GM23248 (cell line): ENCODE measurements at regions not wholly inside any gene's neighbourhood (a gene's known extent, or its start where the extent isn't known, plus 50 kb on each side); places are given as distances from the start of the nearest gene placed in this dataset.

Source experiments
- DNase-seq: peaks from one replicate; pipeline ENCODE4 v3.0.0-alpha.2; 2015
- H2AFZ ChIP-seq: fragments of 200-600 bp; sonication (generic); 2 replicates; pipeline ENCODE4 v1.6.1; 2016; ENCODE audit warnings: antibody characterized with exemption
- H3F3A ChIP-seq: fragments of 200-600 bp; sonication (generic); 2 replicates; pipeline ENCODE4 v1.6.1; 2016; ENCODE audit warnings: mild to moderate bottlenecking, antibody characterized with exemption, mixed run types; ENCODE audit not compliant: insufficient read depth
- H3K27ac ChIP-seq: fragments of 200-600 bp; sonication (generic); 2 replicates; pipeline ENCODE4 v1.5.1; 2016; ENCODE audit warnings: mild to moderate bottlenecking
- H3K27me3 ChIP-seq: fragments of 200-600 bp; sonication (generic); replicated peaks from 2 replicates; pipeline ENCODE4 v1.6.1; 2016; ENCODE audit warnings: mild to moderate bottlenecking; ENCODE audit not compliant: insufficient read depth
- H3K36me3 ChIP-seq: fragments of 200-600 bp; sonication (generic); 2 replicates; pipeline ENCODE4 v1.6.1; 2016; ENCODE audit warnings: low read depth, mild to moderate bottlenecking
- H3K4me1 ChIP-seq: fragments of 200-600 bp; sonication (generic); 2 replicates; pipeline ENCODE4 v1.6.1; 2016; ENCODE audit warnings: mild to moderate bottlenecking; ENCODE audit not compliant: insufficient read depth
- H3K4me2 ChIP-seq: fragments of 200-600 bp; sonication (generic); one replicate; pipeline ENCODE4 v1.6.1; 2016; ENCODE audit warnings: mild to moderate bottlenecking; ENCODE audit not compliant: unreplicated experiment
- H3K4me3 ChIP-seq: fragments of 200-600 bp; sonication (generic); 2 replicates; pipeline ENCODE4 v1.5.1; 2016; ENCODE audit warnings: mild to moderate bottlenecking
- H3K79me2 ChIP-seq: fragments of 200-600 bp; sonication (generic); 2 replicates; pipeline ENCODE4 v1.6.1; 2016; ENCODE audit warnings: mild to moderate bottlenecking; ENCODE audit not compliant: insufficient read depth
- H3K9ac ChIP-seq: fragments of 200-600 bp; sonication (generic); 2 replicates; pipeline ENCODE4 v1.6.1; 2016; ENCODE audit warnings: mild to moderate bottlenecking
- H3K9me2 ChIP-seq: fragments of 200-600 bp; sonication (generic); 2 replicates; pipeline ENCODE4 v1.6.1; 2016; ENCODE audit warnings: mixed run types, mild to moderate bottlenecking, moderate library complexity; ENCODE audit not compliant: insufficient read depth
- H3K9me3 ChIP-seq: fragments of 200-600 bp; sonication (generic); one replicate; pipeline ENCODE4 v1.6.1; 2017; ENCODE audit warnings: low read depth
- H4K20me1 ChIP-seq: fragments of 200-600 bp; sonication (generic); 2 replicates; pipeline ENCODE4 v1.6.0; 2016; ENCODE audit not compliant: insufficient read depth
- EZH2 ChIP-seq: fragments of 200-600 bp; sonication (generic); IDR thresholded peaks from 2 replicates; pipeline ENCODE4 v1.6.1; 2018; ENCODE audit warnings: antibody characterized with exemption, mild to moderate bottlenecking; ENCODE audit not compliant: insufficient read depth, poor library complexity, severe bottlenecking
- EZH2phosphoT487 ChIP-seq: fragments of 200-600 bp; sonication (generic); IDR thresholded peaks from 2 replicates; pipeline ENCODE4 v1.6.1; 2018; ENCODE audit warnings: antibody characterized with exemption, moderate library complexity, mild to moderate bottlenecking, low read depth; ENCODE audit not compliant: insufficient read depth
- WGBS, 2 experiments: methylation state at CpG; one replicate each; pipeline ENCODE4 v1.1.6; 2015 to 2017; ENCODE audit warnings: low lambda C conversion rate in 2 of 2, low coverage in 1 of 2; ENCODE audit errors: missing lambda C conversion rate in 2 of 2; 5-methylcytosine and 5-hydroxymethylcytosine counted together
- in situ Hi-C: fragments of 300-500 bp; cut with MboI; formaldehyde crosslinking; loops from 2 replicates; pipeline ENCODE4 v1.15.0; 2020

DNA sequence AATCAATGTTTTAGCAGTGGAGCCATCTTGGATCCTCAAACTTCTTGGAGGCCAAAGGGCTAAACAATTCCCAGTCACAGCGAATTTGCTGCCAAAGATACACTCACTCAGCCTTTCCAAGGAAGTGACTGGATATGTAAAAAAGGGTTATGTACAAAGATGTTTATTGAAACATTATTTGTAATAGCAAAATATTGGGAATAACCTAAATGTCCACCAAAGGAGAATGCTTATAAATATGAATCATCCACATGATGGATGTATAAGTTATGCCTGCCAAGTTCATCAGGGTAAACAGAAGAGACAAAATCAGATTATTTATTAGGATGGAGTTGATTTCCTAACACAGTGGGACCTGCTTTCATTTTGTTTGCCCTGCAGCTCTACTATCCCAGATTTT is 145.2 kb upstream of the ABCA1 start:
- TF ChIP-seq EZH2phosphoT487, result no peak
- TF ChIP-seq EZH2, result no peak
- in situ Hi-C loops, result no loop called here

DNA sequence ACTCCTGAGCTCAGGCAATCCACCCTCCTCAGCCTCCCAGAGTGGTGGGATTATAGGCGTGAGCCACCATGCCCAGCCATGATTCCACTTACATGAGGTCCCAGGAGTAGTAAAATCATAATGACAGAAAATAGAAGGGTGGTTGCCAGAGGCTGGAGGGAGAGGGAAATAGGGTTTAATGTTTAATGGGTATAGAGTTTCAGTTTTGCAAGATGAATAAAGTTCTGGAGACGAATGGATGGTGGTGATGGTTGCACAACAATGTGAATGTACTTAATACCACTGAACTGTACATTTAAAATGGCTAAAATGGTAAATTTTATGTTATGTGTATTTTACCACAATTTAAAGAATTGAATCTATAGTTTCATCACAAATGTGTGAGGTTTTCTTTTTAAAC is 146.5 kb upstream of the ABCA1 start:
- Histone ChIP-seq H4K20me1 (no peaks in the 10 kb centered on the region), H2AFZ (no peak overlapping the region), H3K27me3 (no peaks in the 10 kb centered on the region), H3K9me2 (no peaks in the 10 kb centered on the region), H3K4me3 (no peak overlapping the region), H3K4me2 (no peak overlapping the region), H3K36me3 (no peaks in the 10 kb centered on the region), H3K27ac (no peak overlapping the region), H3K9ac (no peak overlapping the region), H3K9me3 (no peaks in the 10 kb centered on the region), H3K4me1 (peaks cover 28% of the 10 kb centered on the region), H3F3A (peaks cover 28% of the 10 kb centered on the region), H3K79me2 (no peaks in the 10 kb centered on the region)
- TF ChIP-seq EZH2phosphoT487, result no peak
- TF ChIP-seq EZH2, result no peak
- 95% methylated on average over 2 of the region's 2 CpGs for WGBS, 2 experiments
- no peak for DNase-seq
- in situ Hi-C loops, result no loop called here

More for the DNA sequence above, 145.2 kb upstream of the ABCA1 start:
- H3K9ac ChIP-seq, result no peak overlapping the region
- H2AFZ ChIP-seq, result no peak overlapping the region
- no peaks in the 10 kb centered on the region for H3K9me3 ChIP-seq
- 13 to 26% methylated on average over 1 of the region's 1 CpG for WGBS, 2 experiments
- peak; percentile 39 for DNase-seq
- H3K4me3 ChIP-seq, result no peak overlapping the region
- H3K27ac ChIP-seq, result no peak overlapping the region
- no peaks in the 10 kb centered on the region for H3K79me2 ChIP-seq
- no peak overlapping the region for H3K4me2 ChIP-seq
- H3K9me2 ChIP-seq, result no peaks in the 10 kb centered on the region
- H3K36me3 ChIP-seq, result no peaks in the 10 kb centered on the region
- H3K27me3 ChIP-seq, result no peaks in the 10 kb centered on the region
- H3K4me1 ChIP-seq, result peaks cover 28% of the 10 kb centered on the region
- peaks cover 29% of the 10 kb centered on the region for H3F3A ChIP-seq
- no peaks in the 10 kb centered on the region for H4K20me1 ChIP-seq

DNA sequence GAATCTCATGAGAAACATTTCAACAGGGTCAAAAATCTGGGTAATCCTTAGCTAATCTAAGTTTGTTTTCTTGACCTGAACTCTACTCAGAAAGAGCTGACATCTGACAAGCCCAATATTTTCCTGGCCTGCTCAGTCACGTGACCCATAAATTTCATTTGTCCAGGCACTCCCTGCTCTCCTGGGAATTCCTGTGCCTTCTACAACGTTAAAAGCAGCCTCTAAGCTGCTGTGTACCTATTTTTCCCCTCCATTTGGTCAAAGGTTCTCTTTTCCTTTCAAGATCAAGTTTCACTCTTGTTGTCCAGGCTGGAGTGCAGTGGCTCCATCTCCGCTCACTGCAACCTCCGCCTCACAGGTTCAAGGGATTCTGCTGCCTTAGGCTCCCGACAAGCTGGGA is 148.8 kb upstream of the ABCA1 start:
- WGBS, 2 experiments, result 68 to 74% methylated on average over 5 of the region's 5 CpGs
- Histone ChIP-seq H3K9me2 (no peaks in the 10 kb centered on the region), H3K27ac (no peak overlapping the region), H2AFZ (no peak overlapping the region), H3K4me1 (peaks cover 6% of the 10 kb centered on the region), H3K4me2 (no peak overlapping the region), H3K9ac (no peak overlapping the region), H3K9me3 (no peaks in the 10 kb centered on the region), H4K20me1 (no peaks in the 10 kb centered on the region), H3K4me3 (no peak overlapping the region), H3F3A (peaks cover 7% of the 10 kb centered on the region), H3K36me3 (no peaks in the 10 kb centered on the region), H3K27me3 (no peaks in the 10 kb centered on the region), H3K79me2 (no peaks in the 10 kb centered on the region)
- TF ChIP-seq EZH2 (no peak), EZH2phosphoT487 (no peak)
- in situ Hi-C loops, result no loop called here
- no peak for DNase-seq

DNA sequence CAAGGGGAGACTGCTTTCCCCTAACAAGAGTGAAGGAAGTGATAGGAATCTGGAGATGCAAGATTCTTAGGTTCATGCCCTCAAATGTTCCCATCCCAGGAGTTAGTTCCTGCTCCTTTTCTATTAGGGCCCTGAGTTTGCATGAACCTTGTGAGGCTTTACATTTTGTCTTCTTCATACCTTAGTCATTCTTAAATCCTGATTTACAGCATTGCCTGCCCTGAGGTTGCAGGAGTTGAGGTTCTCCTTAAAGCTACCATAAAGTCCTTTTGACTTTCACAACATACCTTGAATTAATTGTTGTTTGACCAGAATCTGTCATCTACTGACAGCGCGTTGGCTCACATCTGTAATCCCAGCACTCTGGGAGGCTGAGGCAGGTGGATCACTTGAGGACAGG is 151.5 kb upstream of the ABCA1 start:
- no peaks in the 10 kb centered on the region for H3K27me3 ChIP-seq
- no peak for TF ChIP-seq EZH2phosphoT487
- TF ChIP-seq EZH2, result no peak
- WGBS, 2 experiments, result 100% methylated on average over 2 of the region's 2 CpGs
- no peaks in the 10 kb centered on the region for H3K36me3 ChIP-seq
- no peaks in the 10 kb centered on the region for H3F3A ChIP-seq
- no peaks in the 10 kb centered on the region for H3K4me1 ChIP-seq
- no peak overlapping the region for H3K4me3 ChIP-seq
- H4K20me1 ChIP-seq, result no peaks in the 10 kb centered on the region
- H3K9ac ChIP-seq, result no peak overlapping the region
- no peak overlapping the region for H3K4me2 ChIP-seq
- no peak for DNase-seq
- in situ Hi-C loops, result no loop called here
- no peaks in the 10 kb centered on the region for H3K79me2 ChIP-seq
- no peaks in the 10 kb centered on the region for H3K9me3 ChIP-seq
- no peaks in the 10 kb centered on the region for H3K9me2 ChIP-seq
- H3K27ac ChIP-seq, result no peak overlapping the region
- no peak overlapping the region for H2AFZ ChIP-seq

GRCh38 chr9:105082843-105083242 is 154.9 kb upstream of the ABCA1 start:
- no peaks in the 10 kb centered on the region for H3K9me3 ChIP-seq
- H4K20me1 ChIP-seq, result no peaks in the 10 kb centered on the region
- no peak for DNase-seq
- no peak overlapping the region for H3K4me2 ChIP-seq
- H2AFZ ChIP-seq, result no peak overlapping the region
- H3K27ac ChIP-seq, result no peak overlapping the region
- H3K36me3 ChIP-seq, result no peaks in the 10 kb centered on the region
- H3F3A ChIP-seq, result no peaks in the 10 kb centered on the region
- WGBS, 2 experiments, result 84 to 87% methylated on average over 7 of the region's 7 CpGs
- H3K4me1 ChIP-seq, result no peaks in the 10 kb centered on the region
- no peaks in the 10 kb centered on the region for H3K27me3 ChIP-seq
- H3K4me3 ChIP-seq, result no peak overlapping the region
- in situ Hi-C loops, result no loop called here
- no peak for TF ChIP-seq EZH2phosphoT487
- no peaks in the 10 kb centered on the region for H3K9me2 ChIP-seq
- H3K9ac ChIP-seq, result no peak overlapping the region
- no peaks in the 10 kb centered on the region for H3K79me2 ChIP-seq
